ENCODE measurements at regions not wholly inside any gene's neighbourhood (a gene's known extent, or its start where the extent isn't known, plus 50 kb on each side); places are given as distances from the start of the nearest gene placed in this dataset.
"Not testable (repeated sequence)": the region's sequence is repeated elsewhere in the genome, so short reads cannot be mapped to it uniquely, and the experiment has no call there.

DNA sequence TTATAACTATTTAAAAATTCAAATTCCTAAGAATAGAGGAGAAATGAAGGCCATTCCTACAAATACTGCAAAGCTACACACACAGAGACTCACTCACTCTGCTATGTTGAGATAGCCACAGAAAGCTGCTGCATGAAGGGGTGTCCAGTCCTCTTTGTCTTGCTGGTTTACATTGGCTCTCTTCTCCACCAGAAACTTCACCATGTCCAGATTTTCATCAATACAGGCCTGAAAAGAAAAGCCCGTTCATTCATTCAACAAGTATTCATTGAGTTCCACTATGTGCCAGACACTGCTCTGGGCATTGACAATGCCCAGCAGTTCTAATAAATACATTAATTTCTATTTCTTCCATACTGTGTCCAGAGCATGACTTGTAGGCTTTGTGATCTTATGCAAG is 732.3 kb downstream of the CDY1 start:
- Mint-ChIP-seq H3K4me1 (no peaks in the 10 kb centered on the region), H3K4me3 (no peak overlapping the region), H3K27ac (no peak overlapping the region), H3K27me3 (ENCODE audit: low read depth in 3 of 3) (no peaks in the 10 kb centered on the region), H3K36me3 (no peaks in the 10 kb centered on the region), H3K9me3 (no peaks in the 10 kb centered on the region)
- no peaks in the 10 kb centered on the region for H3K9me3 ChIP-seq (replicated peaks in 1 of 2; ENCODE audit: control insufficient read depth in 1 of 2, insufficient read depth in 1 of 2, low read length in 2 of 2)
- intact Hi-C loops (cut with micrococcal nuclease) = no loop called here
- H3K9ac ChIP-seq (ENCODE audit: insufficient read depth, low read length, poor library complexity, severe bottlenecking) = no peak overlapping the region
- TF ChIP-seq, protein P1, sequence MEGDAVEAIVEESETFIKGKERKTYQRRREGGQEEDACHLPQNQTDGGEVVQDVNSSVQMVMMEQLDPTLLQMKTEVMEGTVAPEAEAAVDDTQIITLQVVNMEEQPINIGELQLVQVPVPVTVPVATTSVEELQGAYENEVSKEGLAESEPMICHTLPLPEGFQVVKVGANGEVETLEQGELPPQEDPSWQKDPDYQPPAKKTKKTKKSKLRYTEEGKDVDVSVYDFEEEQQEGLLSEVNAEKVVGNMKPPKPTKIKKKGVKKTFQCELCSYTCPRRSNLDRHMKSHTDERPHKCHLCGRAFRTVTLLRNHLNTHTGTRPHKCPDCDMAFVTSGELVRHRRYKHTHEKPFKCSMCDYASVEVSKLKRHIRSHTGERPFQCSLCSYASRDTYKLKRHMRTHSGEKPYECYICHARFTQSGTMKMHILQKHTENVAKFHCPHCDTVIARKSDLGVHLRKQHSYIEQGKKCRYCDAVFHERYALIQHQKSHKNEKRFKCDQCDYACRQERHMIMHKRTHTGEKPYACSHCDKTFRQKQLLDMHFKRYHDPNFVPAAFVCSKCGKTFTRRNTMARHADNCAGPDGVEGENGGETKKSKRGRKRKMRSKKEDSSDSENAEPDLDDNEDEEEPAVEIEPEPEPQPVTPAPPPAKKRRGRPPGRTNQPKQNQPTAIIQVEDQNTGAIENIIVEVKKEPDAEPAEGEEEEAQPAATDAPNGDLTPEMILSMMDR (IDR thresholded peaks at IDR 0.05) = no peak
- H2AFZ ChIP-seq (ENCODE audit: insufficient read depth, low read depth, low read length, poor library complexity, severe bottlenecking) = no peak overlapping the region
- H4K20me1 ChIP-seq (ENCODE audit: insufficient read depth, low read length) = no peaks in the 10 kb centered on the region
- H3K79me2 ChIP-seq (ENCODE audit: insufficient read depth, low read length) = no peaks in the 10 kb centered on the region
- no peak overlapping the region for H3K27ac ChIP-seq (ENCODE audit: low read depth in 1 of 2, low read length in 2 of 2)
- no peak overlapping the region for H3K4me3 ChIP-seq (replicated peaks in 1 of 3; ENCODE audit: low read depth in 2 of 3, low read length in 3 of 3)
- no peak for DNase-seq
- WGBS (ENCODE audit: insufficient coverage) = no CpG with 5 or more reads among the region's 1 CpG
- H3K27me3 ChIP-seq (ENCODE audit: control insufficient read depth in 2 of 2, insufficient read depth in 2 of 2, low read length in 2 of 2) = no peaks in the 10 kb centered on the region
- no peak overlapping the region for H3K4me2 ChIP-seq (replicated peaks; ENCODE audit: extremely low read depth, low read length, poor library complexity, severe bottlenecking)
- no peaks in the 10 kb centered on the region for H3K4me1 ChIP-seq (ENCODE audit: control insufficient read depth in 1 of 2, insufficient read depth in 2 of 2, low read length in 2 of 2)
- H3K36me3 ChIP-seq (replicated peaks in 1 of 2; ENCODE audit: control insufficient read depth in 1 of 2, insufficient read depth in 2 of 2, low read length in 2 of 2) = no peaks in the 10 kb centered on the region

DNA sequence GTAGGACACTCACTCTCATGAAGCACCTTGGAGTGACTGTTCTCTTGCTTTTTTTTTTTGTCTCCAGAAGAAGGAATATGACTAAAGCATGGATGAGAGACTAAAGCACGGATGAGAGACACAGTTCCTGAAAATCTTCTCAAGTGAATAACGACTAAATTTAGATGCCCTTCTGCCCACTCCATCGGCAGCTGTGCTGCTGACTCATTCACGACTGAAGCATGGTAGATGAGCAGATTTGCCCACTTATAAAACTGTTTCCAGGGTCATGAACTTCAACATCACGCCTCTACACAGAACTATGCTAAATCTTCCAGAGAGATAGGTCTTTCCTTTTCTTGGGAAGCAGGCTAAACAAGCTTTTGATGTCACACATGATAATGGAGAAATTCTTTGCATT is 738.0 kb downstream of the CDY1 start:
- H3K9me3 ChIP-seq (replicated peaks in 1 of 2; ENCODE audit: control insufficient read depth in 1 of 2, insufficient read depth in 1 of 2, low read length in 2 of 2); H3K79me2 ChIP-seq (ENCODE audit: insufficient read depth, low read length); H3K9ac ChIP-seq (ENCODE audit: insufficient read depth, low read length, poor library complexity, severe bottlenecking); H3K36me3 Mint-ChIP-seq; H3K27ac ChIP-seq (ENCODE audit: low read depth in 1 of 2, low read length in 2 of 2); intact Hi-C loops (cut with micrococcal nuclease); H4K20me1 ChIP-seq (ENCODE audit: insufficient read depth, low read length); H3K27ac Mint-ChIP-seq; H2AFZ ChIP-seq (ENCODE audit: insufficient read depth, low read depth, low read length, poor library complexity, severe bottlenecking); H3K4me1 ChIP-seq (ENCODE audit: control insufficient read depth in 1 of 2, insufficient read depth in 2 of 2, low read length in 2 of 2); H3K27me3 ChIP-seq (ENCODE audit: control insufficient read depth in 2 of 2, insufficient read depth in 2 of 2, low read length in 2 of 2); H3K4me3 Mint-ChIP-seq; H3K4me3 ChIP-seq (replicated peaks in 1 of 3; ENCODE audit: low read depth in 2 of 3, low read length in 3 of 3); H3K4me1 Mint-ChIP-seq; H3K36me3 ChIP-seq (replicated peaks in 1 of 2; ENCODE audit: control insufficient read depth in 1 of 2, insufficient read depth in 2 of 2, low read length in 2 of 2); H3K9me3 Mint-ChIP-seq; DNase-seq; H3K27me3 Mint-ChIP-seq (ENCODE audit: low read depth in 3 of 3); H3K4me2 ChIP-seq (replicated peaks; ENCODE audit: extremely low read depth, low read length, poor library complexity, severe bottlenecking): not testable (repeated sequence)
- no CpG with 5 or more reads among the region's 5 CpGs for WGBS (ENCODE audit: insufficient coverage)

DNA sequence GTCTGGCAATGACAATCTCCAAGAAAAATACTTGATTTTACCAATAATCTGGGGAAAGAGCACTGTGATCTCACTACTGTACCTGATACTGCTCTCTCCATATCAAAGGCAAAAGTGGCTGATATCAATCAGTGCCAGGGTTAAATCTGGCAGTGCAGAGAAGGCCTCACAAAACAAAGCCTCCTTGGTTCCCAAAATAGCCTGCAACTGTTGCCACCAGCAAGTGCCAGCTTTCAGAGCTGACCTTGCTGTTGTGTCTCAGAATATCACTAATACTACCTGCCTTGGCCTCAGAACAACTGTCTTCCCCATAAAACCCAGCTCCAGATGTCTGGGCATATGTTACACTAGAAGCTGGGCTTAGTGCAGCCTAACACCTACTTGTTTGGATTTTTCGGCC is 738.6 kb downstream of the CDY1 start:
- H3K4me2 ChIP-seq (replicated peaks; ENCODE audit: extremely low read depth, low read length, poor library complexity, severe bottlenecking); H3K4me3 Mint-ChIP-seq; intact Hi-C loops (cut with micrococcal nuclease); H3K27ac ChIP-seq (ENCODE audit: low read depth in 1 of 2, low read length in 2 of 2); H3K27me3 ChIP-seq (ENCODE audit: control insufficient read depth in 2 of 2, insufficient read depth in 2 of 2, low read length in 2 of 2); H3K36me3 ChIP-seq (replicated peaks in 1 of 2; ENCODE audit: control insufficient read depth in 1 of 2, insufficient read depth in 2 of 2, low read length in 2 of 2); H3K79me2 ChIP-seq (ENCODE audit: insufficient read depth, low read length); H3K27ac Mint-ChIP-seq; H3K27me3 Mint-ChIP-seq (ENCODE audit: low read depth in 3 of 3); H4K20me1 ChIP-seq (ENCODE audit: insufficient read depth, low read length); H3K9me3 ChIP-seq (replicated peaks in 1 of 2; ENCODE audit: control insufficient read depth in 1 of 2, insufficient read depth in 1 of 2, low read length in 2 of 2); H3K36me3 Mint-ChIP-seq; DNase-seq; H3K4me1 ChIP-seq (ENCODE audit: control insufficient read depth in 1 of 2, insufficient read depth in 2 of 2, low read length in 2 of 2); H3K9me3 Mint-ChIP-seq; H3K9ac ChIP-seq (ENCODE audit: insufficient read depth, low read length, poor library complexity, severe bottlenecking); H3K4me1 Mint-ChIP-seq; H3K4me3 ChIP-seq (replicated peaks in 1 of 3; ENCODE audit: low read depth in 2 of 3, low read length in 3 of 3); H2AFZ ChIP-seq (ENCODE audit: insufficient read depth, low read depth, low read length, poor library complexity, severe bottlenecking): not testable (repeated sequence)
- WGBS (ENCODE audit: insufficient coverage) = no CpG with 5 or more reads among the region's 1 CpG

DNA sequence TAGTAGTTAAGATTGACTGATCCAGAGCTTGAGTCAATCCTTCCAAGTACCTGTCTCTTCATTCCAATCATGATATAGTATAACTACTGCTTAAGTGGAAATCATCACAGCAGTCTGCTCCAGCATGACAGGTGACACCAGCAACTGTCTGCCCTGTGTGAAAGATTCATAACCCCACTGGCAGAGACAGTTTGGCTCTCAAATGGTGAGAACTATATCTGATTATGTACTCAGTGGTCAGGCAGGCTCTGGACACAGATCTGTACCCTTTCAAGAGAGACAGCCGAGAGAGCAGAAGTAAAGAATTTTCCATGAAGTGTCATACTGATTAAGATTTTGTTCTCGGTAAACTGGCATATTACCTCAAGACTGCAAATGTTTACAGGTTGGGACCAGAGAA is 741.5 kb downstream of the CDY1 start:
- H3K27ac Mint-ChIP-seq; H3K4me2 ChIP-seq (replicated peaks; ENCODE audit: extremely low read depth, low read length, poor library complexity, severe bottlenecking); H3K9ac ChIP-seq (ENCODE audit: insufficient read depth, low read length, poor library complexity, severe bottlenecking); H3K9me3 ChIP-seq (replicated peaks in 1 of 2; ENCODE audit: control insufficient read depth in 1 of 2, insufficient read depth in 1 of 2, low read length in 2 of 2); H3K36me3 ChIP-seq (replicated peaks in 1 of 2; ENCODE audit: control insufficient read depth in 1 of 2, insufficient read depth in 2 of 2, low read length in 2 of 2); H3K4me1 Mint-ChIP-seq; H3K27ac ChIP-seq (ENCODE audit: low read depth in 1 of 2, low read length in 2 of 2); H3K27me3 ChIP-seq (ENCODE audit: control insufficient read depth in 2 of 2, insufficient read depth in 2 of 2, low read length in 2 of 2); H3K27me3 Mint-ChIP-seq (ENCODE audit: low read depth in 3 of 3); H3K79me2 ChIP-seq (ENCODE audit: insufficient read depth, low read length); intact Hi-C loops (cut with micrococcal nuclease); H2AFZ ChIP-seq (ENCODE audit: insufficient read depth, low read depth, low read length, poor library complexity, severe bottlenecking); H3K4me3 ChIP-seq (replicated peaks in 1 of 3; ENCODE audit: low read depth in 2 of 3, low read length in 3 of 3); H3K36me3 Mint-ChIP-seq; H3K4me1 ChIP-seq (ENCODE audit: control insufficient read depth in 1 of 2, insufficient read depth in 2 of 2, low read length in 2 of 2); H3K9me3 Mint-ChIP-seq; DNase-seq; H3K4me3 Mint-ChIP-seq; H4K20me1 ChIP-seq (ENCODE audit: insufficient read depth, low read length): not testable (repeated sequence)
- WGBS (ENCODE audit: insufficient coverage) = no CpG with 5 or more reads among the region's 2 CpGs

Data from CD14-positive monocyte (primary cell).